ENCODE measurements at regions not wholly inside any gene's neighbourhood (a gene's known extent, or its start where the extent isn't known, plus 50 kb on each side); places are given as distances from the start of the nearest gene placed in this dataset.

DNA sequence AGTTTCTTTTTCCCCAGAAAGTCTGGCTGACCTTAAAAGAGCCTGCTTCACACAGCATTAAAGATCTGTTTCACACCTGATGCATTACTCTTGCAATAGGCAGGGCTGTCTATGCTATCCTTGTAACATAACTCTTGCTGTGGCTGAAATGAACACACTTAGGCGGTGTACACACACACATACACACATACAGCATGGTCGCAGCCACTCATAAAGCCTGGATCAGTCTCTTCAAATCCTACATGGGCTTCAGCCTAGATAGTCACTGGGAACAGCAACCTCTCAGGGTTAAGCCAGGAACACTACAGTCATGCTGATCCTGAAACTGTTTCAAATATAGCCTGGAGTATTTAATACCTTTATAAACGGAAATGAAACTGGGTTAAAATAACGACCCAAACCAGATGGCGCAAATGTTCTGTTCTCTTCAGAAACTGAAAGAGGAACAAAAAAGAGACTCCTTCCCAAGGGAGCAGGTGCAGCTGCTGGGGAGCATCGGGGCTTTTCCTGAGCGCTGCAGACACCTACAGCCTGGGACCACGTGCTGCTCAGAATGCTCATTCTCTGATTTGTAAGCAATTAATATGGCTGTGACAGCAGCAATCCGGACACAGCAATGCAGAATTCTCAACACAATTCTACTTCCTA is 61.0 kb upstream of the SFMBT2 start:
- TF ChIP-seq, protein P1, sequence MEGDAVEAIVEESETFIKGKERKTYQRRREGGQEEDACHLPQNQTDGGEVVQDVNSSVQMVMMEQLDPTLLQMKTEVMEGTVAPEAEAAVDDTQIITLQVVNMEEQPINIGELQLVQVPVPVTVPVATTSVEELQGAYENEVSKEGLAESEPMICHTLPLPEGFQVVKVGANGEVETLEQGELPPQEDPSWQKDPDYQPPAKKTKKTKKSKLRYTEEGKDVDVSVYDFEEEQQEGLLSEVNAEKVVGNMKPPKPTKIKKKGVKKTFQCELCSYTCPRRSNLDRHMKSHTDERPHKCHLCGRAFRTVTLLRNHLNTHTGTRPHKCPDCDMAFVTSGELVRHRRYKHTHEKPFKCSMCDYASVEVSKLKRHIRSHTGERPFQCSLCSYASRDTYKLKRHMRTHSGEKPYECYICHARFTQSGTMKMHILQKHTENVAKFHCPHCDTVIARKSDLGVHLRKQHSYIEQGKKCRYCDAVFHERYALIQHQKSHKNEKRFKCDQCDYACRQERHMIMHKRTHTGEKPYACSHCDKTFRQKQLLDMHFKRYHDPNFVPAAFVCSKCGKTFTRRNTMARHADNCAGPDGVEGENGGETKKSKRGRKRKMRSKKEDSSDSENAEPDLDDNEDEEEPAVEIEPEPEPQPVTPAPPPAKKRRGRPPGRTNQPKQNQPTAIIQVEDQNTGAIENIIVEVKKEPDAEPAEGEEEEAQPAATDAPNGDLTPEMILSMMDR (conservative IDR thresholded peaks at IDR 0.05), result no peak
- no peak overlapping the region for H3K27ac ChIP-seq

DNA sequence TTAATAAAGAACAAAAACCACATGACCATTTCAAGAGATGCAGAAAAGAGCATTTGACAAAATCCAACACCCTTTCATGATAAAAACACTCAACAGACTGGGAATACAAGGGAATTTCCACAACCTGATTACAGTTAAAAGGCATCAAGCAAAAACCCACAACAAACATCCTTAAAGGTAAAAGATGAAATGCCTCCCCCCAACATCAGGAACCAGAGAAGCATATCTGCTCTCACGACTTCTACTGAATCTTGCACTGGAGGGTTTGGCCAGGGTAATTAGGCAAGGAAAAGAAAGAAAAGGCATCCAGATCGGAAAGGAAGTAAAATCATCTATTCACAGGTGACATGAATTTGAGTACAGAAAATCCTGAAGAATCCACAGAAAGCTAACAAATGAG is 59.5 kb upstream of the SFMBT2 start:
- no peak overlapping the region for H3K27ac ChIP-seq

DNA sequence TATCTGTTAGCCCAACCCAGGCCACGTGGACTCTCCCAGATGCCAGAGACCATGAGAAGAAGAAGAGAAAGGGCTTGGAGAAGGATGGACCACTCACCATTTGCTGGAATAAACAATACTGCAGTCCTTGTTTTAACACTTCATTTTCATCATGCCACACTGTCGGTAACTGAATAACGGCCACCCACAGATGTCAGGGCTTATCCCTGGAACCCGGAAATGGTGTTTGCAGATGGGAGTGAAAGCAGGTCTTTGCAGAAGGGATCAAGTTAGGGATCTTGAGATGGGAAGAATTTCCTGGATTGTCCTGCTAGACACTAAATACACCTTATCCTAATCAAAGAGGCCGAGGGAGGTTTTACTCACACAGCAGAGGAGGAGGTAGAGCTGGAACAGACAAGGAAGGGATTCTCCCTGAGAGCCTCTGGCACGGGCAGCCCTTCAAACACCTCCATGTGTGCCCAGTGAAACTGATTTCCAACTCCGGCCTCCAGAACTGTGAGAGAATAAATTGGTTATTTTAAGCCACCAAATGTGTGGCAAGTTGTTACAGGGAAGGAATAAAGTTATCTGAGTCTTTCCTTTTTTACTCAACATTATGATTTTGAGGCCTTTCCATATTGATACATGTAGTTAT is 56.3 kb upstream of the SFMBT2 start:
- H3K27ac ChIP-seq, result no peak overlapping the region
- TF ChIP-seq, protein P1 (conservative IDR thresholded peaks at IDR 0.05), result no peak

More for the DNA sequence above, 59.5 kb upstream of the SFMBT2 start:
- TF ChIP-seq, protein P1 (conservative IDR thresholded peaks at IDR 0.05), result no peak

DNA sequence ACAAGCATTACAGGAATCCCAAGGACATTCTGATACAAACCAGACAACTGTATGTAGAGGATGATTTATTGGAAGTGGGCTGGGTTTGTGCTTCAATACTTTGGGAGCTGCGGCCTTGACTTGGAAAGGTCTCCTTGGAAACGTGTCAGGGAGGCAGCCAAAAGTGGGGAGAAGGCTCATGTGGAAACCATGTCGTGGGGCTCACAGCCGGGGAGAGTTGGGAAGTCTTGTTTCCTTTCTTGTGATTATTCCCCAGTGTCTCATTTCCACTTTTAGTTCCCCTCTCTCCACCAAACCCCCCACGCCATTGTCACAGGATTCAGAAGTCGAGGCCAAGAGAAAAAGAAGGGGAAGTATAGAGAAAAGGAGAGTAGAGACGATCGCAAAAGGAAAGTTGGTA is 53.9 kb upstream of the SFMBT2 start:
- TF ChIP-seq, protein P1 (conservative IDR thresholded peaks at IDR 0.05), result no peak
- H3K27ac ChIP-seq, result no peak overlapping the region

Data from VCaP (cell line).